ENCODE measurements at regions not wholly inside any gene's neighbourhood (a gene's known extent, or its start where the extent isn't known, plus 50 kb on each side); places are given as distances from the start of the nearest gene placed in this dataset.

DNA sequence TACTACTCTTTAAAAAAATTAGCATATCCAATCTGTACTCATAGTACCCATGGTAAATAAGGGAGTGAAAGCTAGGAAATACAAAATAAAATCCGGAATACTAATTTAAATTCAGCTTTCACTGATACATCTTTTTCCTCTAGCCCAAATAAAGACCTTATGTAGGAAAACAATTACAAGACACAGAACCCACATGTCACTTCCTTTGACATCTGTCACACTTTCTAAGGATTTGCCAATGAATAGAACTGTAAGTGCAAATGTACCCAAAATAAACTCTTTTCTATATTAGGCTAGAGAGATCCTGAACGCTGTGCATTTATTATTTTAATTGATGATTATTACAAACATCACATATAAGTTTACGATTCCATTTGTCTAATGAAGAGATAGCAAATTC, 393.0 kb downstream of the LRRIQ3 start:
- H3K4me3 ChIP-seq (ENCODE audit: low read depth, low read length), result no peak overlapping the region
- no peak for TF ChIP-seq CTCF (IDR thresholded peaks at IDR 0.05; ENCODE audit: insufficient read depth, low read depth, low read length)
- no peaks in the 10 kb centered on the region for H3K36me3 ChIP-seq (ENCODE audit: control insufficient read depth, insufficient read depth, low read length)
- no peak for DNase-seq (ENCODE audit: low read depth)
- POLR2A ChIA-PET, result no interaction called here
- H3K27me3 ChIP-seq (ENCODE audit: control insufficient read depth, insufficient read depth, low read length), result no peaks in the 10 kb centered on the region
- CTCF ChIA-PET, result interaction anchor here (0.8 kb wide), 1 partner anchor 29 kb away, joined by 3 read pairs; no protein-coding TSS in a partner anchor

GRCh38 chr1:73803380-73803779, 394.6 kb downstream of the LRRIQ3 start:
- ChIA-PET CTCF (no interaction called here), POLR2A (no interaction called here)
- H3K4me3 ChIP-seq (ENCODE audit: low read depth, low read length), result no peak overlapping the region
- no peak for DNase-seq (ENCODE audit: low read depth)
- H3K36me3 ChIP-seq (ENCODE audit: control insufficient read depth, insufficient read depth, low read length), result no peaks in the 10 kb centered on the region
- no peaks in the 10 kb centered on the region for H3K27me3 ChIP-seq (ENCODE audit: control insufficient read depth, insufficient read depth, low read length)
- TF ChIP-seq CTCF (IDR thresholded peaks at IDR 0.05; ENCODE audit: insufficient read depth, low read depth, low read length), result no peak

GRCh38 chr1:73801912-73802429, 396.0 kb downstream of the LRRIQ3 start:
- Histone ChIP-seq H3K36me3 (ENCODE audit: control insufficient read depth, insufficient read depth, low read length) (no peaks in the 10 kb centered on the region), H3K27me3 (ENCODE audit: control insufficient read depth, insufficient read depth, low read length) (no peaks in the 10 kb centered on the region), H3K4me3 (ENCODE audit: low read depth, low read length) (no peak overlapping the region)
- no peak for TF ChIP-seq CTCF (IDR thresholded peaks at IDR 0.05; ENCODE audit: insufficient read depth, low read depth, low read length)
- ChIA-PET CTCF (no interaction called here), POLR2A (no interaction called here)
- no peak for DNase-seq (ENCODE audit: low read depth)

DNA sequence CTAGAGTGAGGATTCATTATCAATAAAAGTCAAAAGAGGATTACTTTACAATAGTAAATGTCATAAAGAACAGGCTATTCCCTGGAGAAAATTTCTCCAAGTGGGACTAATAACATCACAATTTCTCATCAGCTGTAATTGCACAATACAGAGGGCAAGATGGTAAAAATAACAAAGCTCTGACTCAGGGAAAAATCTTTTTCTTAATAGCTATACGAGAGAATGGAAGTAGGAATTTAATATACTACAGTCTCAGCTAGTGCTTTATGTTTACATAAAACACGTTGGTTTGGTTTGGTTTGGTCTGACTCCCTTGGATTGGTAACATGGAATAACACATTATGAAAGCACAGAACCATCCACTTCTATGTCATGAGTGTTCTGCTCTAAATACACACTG, 397.6 kb downstream of the LRRIQ3 start:
- no peaks in the 10 kb centered on the region for H3K27me3 ChIP-seq (ENCODE audit: control insufficient read depth, insufficient read depth, low read length)
- no peak overlapping the region for H3K4me3 ChIP-seq (ENCODE audit: low read depth, low read length)
- TF ChIP-seq CTCF (IDR thresholded peaks at IDR 0.05; ENCODE audit: insufficient read depth, low read depth, low read length), result no peak
- POLR2A ChIA-PET, result no interaction called here
- CTCF ChIA-PET, result no interaction called here
- no peaks in the 10 kb centered on the region for H3K36me3 ChIP-seq (ENCODE audit: control insufficient read depth, insufficient read depth, low read length)
- DNase-seq (ENCODE audit: low read depth), result peak; percentile 34

DNA sequence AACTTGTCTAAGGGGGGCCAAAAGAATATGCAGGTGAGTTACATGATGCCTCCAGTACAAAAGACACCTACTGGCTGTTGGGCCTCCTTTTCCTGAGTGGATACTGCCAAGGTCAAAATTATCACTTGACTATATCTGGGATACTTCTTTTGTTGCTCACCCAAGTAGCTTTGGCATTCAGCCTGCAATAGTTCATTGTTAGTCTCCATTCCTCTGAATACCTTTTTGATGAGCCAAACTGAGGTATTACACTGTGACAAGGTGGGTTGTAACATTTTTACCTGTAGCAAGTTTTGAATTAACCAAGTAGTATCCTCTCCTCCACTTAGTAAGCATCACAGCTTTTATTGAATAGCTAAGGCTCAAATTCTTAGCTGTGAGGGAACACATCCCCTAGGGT, 408.0 kb downstream of the LRRIQ3 start:
- TF ChIP-seq CTCF (IDR thresholded peaks at IDR 0.05; ENCODE audit: insufficient read depth, low read depth, low read length), result no peak
- CTCF ChIA-PET, result no interaction called here
- H3K4me3 ChIP-seq (ENCODE audit: low read depth, low read length), result no peak overlapping the region
- no peaks in the 10 kb centered on the region for H3K27me3 ChIP-seq (ENCODE audit: control insufficient read depth, insufficient read depth, low read length)
- POLR2A ChIA-PET, result no interaction called here
- H3K36me3 ChIP-seq (ENCODE audit: control insufficient read depth, insufficient read depth, low read length), result no peaks in the 10 kb centered on the region
- no peak for DNase-seq (ENCODE audit: low read depth)

Data from BJ (cell line).